ENCODE measurements at regions not wholly inside any gene's neighbourhood (a gene's known extent, or its start where the extent isn't known, plus 50 kb on each side); places are given as distances from the start of the nearest gene placed in this dataset.

GRCh38 chr4:133997436-133997835 is 204.2 kb downstream of the PABPC4L start:
- Mint-ChIP-seq H3K4me1 (ENCODE audit: unreplicated experiment) (no peaks in the 10 kb centered on the region), H3K27ac (ENCODE audit: unreplicated experiment) (no peak overlapping the region), H3K4me3 (ENCODE audit: unreplicated experiment) (no peak overlapping the region), H3K36me3 (ENCODE audit: unreplicated experiment) (no peaks in the 10 kb centered on the region), H3K27me3 (ENCODE audit: unreplicated experiment) (no peaks in the 10 kb centered on the region), H3K9me3 (ENCODE audit: unreplicated experiment) (peaks cover 7% of the 10 kb centered on the region)
- DNase-seq (ENCODE audit: extremely low spot score, unreplicated experiment) = no peak
- no peak for TF ChIP-seq CTCF (IDR thresholded peaks at IDR 0.05)

GRCh38 chr4:133996431-133997121 is 205.0 kb downstream of the PABPC4L start:
- Mint-ChIP-seq H3K4me3 (ENCODE audit: unreplicated experiment) (no peak overlapping the region), H3K27ac (ENCODE audit: unreplicated experiment) (no peak overlapping the region), H3K9me3 (ENCODE audit: unreplicated experiment) (peaks cover 7% of the 10 kb centered on the region), H3K4me1 (ENCODE audit: unreplicated experiment) (no peaks in the 10 kb centered on the region), H3K36me3 (ENCODE audit: unreplicated experiment) (no peaks in the 10 kb centered on the region), H3K27me3 (ENCODE audit: unreplicated experiment) (no peaks in the 10 kb centered on the region)
- TF ChIP-seq CTCF (IDR thresholded peaks at IDR 0.05) = no peak
- DNase-seq (ENCODE audit: extremely low spot score, unreplicated experiment) = no peak

GRCh38 chr4:133995243-133995960 is 206.2 kb downstream of the PABPC4L start:
- no peaks in the 10 kb centered on the region for H3K36me3 Mint-ChIP-seq (ENCODE audit: unreplicated experiment)
- no peak overlapping the region for H3K4me3 Mint-ChIP-seq (ENCODE audit: unreplicated experiment)
- no peak overlapping the region for H3K27ac Mint-ChIP-seq (ENCODE audit: unreplicated experiment)
- no peaks in the 10 kb centered on the region for H3K27me3 Mint-ChIP-seq (ENCODE audit: unreplicated experiment)
- H3K9me3 Mint-ChIP-seq (ENCODE audit: unreplicated experiment) = peaks cover 12% of the 10 kb centered on the region
- no peak for TF ChIP-seq CTCF (IDR thresholded peaks at IDR 0.05)
- no peaks in the 10 kb centered on the region for H3K4me1 Mint-ChIP-seq (ENCODE audit: unreplicated experiment)
- DNase-seq (ENCODE audit: extremely low spot score, unreplicated experiment) = no peak

GRCh38 chr4:133982533-133983224 is 218.9 kb downstream of the PABPC4L start:
- Mint-ChIP-seq H3K27ac (ENCODE audit: unreplicated experiment) (no peak overlapping the region), H3K9me3 (ENCODE audit: unreplicated experiment) (no peaks in the 10 kb centered on the region), H3K4me3 (ENCODE audit: unreplicated experiment) (no peak overlapping the region), H3K36me3 (ENCODE audit: unreplicated experiment) (no peaks in the 10 kb centered on the region), H3K27me3 (ENCODE audit: unreplicated experiment) (no peaks in the 10 kb centered on the region), H3K4me1 (ENCODE audit: unreplicated experiment) (peaks cover 1% of the 10 kb centered on the region)
- DNase-seq (ENCODE audit: extremely low spot score, unreplicated experiment) = no peak
- TF ChIP-seq CTCF (IDR thresholded peaks at IDR 0.05) = no peak

GRCh38 chr4:133981327-133981726 is 220.3 kb downstream of the PABPC4L start:
- no peak for TF ChIP-seq CTCF (IDR thresholded peaks at IDR 0.05)
- DNase-seq (ENCODE audit: extremely low spot score, unreplicated experiment) = no peak
- Mint-ChIP-seq H3K4me1 (ENCODE audit: unreplicated experiment) (peaks cover 1% of the 10 kb centered on the region), H3K9me3 (ENCODE audit: unreplicated experiment) (no peaks in the 10 kb centered on the region), H3K4me3 (ENCODE audit: unreplicated experiment) (no peak overlapping the region), H3K36me3 (ENCODE audit: unreplicated experiment) (no peaks in the 10 kb centered on the region), H3K27ac (ENCODE audit: unreplicated experiment) (no peak overlapping the region), H3K27me3 (ENCODE audit: unreplicated experiment) (no peaks in the 10 kb centered on the region)

Data from osteocyte (in vitro differentiated cells).